ENCODE measurements at regions not wholly inside any gene's neighbourhood (a gene's known extent, or its start where the extent isn't known, plus 50 kb on each side); places are given as distances from the start of the nearest gene placed in this dataset.

DNA sequence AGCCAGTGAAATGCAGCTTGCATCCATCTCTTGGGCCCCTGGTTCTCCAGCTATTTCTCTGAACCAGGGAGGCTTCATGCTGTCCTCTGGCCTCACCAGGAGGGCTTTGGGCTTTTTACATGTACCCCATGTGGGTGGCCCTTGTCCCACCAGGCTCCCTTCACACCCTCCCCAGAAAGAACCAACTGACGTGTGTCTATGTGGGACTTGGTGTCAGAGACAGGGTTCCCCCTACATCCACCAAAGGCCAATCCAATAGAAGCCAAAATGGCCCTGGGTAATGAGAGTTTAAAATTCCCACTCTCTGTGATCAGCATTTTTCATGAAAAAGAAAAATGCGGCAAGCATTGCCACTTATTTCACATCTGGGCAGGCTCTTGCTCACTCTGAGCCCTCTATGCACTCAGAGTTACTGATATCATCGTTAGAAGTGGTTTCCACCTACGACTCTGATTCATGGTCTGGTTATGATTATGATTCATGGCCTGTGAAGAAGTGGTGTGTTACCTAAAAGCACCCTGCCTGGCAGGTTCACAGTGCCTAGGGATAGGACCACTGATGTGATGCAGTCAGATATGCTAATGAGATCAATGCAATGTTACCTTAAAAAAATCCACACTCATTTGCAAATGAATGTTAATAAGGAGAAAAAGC is 133.5 kb downstream of the BUB3 start:
- DNase-seq (ENCODE audit: low spot score): no peak
- H3K9me3 ChIP-seq: no peaks in the 10 kb centered on the region
- intact Hi-C loops (cut with DNase I): no loop called here
- WGBS: 83% methylated on average over 4 of the region's 4 CpGs
- H3K36me3 ChIP-seq: no peaks in the 10 kb centered on the region
- TF ChIP-seq POLR2AphosphoS5 (IDR thresholded peaks at IDR 0.05): no peak
- H3K4me3 ChIP-seq: no peak overlapping the region
- H3K4me1 ChIP-seq (replicated peaks): no peaks in the 10 kb centered on the region
- H3K27me3 ChIP-seq (replicated peaks; ENCODE audit: insufficient read depth): no peaks in the 10 kb centered on the region
- H3K27ac ChIP-seq: no peak overlapping the region

DNA sequence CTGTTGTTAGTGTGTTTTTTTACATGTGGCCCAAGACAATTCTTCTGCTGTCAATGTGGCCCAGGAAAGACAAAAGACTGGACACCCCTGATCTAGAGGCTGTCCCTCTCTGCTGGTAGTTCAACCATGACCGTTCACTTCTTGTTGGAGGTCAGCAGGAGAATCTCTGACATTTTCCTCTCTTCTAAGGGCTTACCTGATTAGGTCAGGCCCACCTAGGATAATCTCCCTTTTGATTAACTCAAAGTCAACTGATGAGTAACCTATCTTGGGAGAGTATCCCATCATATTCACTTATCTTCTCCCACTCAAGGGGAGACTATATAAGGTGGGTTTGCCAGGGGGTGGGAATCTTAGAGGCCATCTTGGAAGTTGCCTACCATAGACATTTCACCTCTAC is 135.2 kb downstream of the BUB3 start:
- Histone ChIP-seq H3K27me3 (replicated peaks; ENCODE audit: insufficient read depth) (no peaks in the 10 kb centered on the region), H3K27ac (no peak overlapping the region), H3K9me3 (no peaks in the 10 kb centered on the region), H3K4me1 (replicated peaks) (no peaks in the 10 kb centered on the region), H3K36me3 (no peaks in the 10 kb centered on the region), H3K4me3 (no peak overlapping the region)
- WGBS: 96% methylated on average over 1 of the region's 1 CpG
- intact Hi-C loops (cut with DNase I): no loop called here
- no peak for DNase-seq (ENCODE audit: low spot score)
- TF ChIP-seq POLR2AphosphoS5 (IDR thresholded peaks at IDR 0.05): no peak
- TF ChIP-seq POLR2A (IDR thresholded peaks at IDR 0.05): no peak
- TF ChIP-seq, protein P1, sequence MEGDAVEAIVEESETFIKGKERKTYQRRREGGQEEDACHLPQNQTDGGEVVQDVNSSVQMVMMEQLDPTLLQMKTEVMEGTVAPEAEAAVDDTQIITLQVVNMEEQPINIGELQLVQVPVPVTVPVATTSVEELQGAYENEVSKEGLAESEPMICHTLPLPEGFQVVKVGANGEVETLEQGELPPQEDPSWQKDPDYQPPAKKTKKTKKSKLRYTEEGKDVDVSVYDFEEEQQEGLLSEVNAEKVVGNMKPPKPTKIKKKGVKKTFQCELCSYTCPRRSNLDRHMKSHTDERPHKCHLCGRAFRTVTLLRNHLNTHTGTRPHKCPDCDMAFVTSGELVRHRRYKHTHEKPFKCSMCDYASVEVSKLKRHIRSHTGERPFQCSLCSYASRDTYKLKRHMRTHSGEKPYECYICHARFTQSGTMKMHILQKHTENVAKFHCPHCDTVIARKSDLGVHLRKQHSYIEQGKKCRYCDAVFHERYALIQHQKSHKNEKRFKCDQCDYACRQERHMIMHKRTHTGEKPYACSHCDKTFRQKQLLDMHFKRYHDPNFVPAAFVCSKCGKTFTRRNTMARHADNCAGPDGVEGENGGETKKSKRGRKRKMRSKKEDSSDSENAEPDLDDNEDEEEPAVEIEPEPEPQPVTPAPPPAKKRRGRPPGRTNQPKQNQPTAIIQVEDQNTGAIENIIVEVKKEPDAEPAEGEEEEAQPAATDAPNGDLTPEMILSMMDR (IDR thresholded peaks at IDR 0.05): no peak

DNA sequence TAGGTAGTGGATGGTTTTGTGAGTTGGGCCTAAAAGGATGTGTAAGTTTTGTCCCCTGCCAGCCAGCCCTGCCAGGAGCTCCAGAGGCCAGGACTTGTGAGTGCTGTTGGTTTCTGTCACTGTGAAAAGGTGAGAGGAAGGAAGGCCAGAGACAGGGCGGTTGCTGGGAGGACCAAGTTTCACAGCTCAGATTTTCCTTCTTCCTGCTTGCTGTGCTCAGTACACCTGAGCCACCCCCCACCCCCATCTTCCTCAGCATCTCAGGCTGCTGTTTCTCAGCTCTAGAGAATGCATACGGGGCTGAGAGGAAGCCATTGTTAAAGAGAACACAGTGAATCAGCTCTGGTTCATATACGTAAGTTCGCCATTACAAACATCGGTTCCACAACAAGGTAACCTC is 139.9 kb downstream of the BUB3 start:
- Histone ChIP-seq H3K27me3 (replicated peaks; ENCODE audit: insufficient read depth) (no peaks in the 10 kb centered on the region), H3K36me3 (no peaks in the 10 kb centered on the region), H3K27ac (no peak overlapping the region), H3K9me3 (no peaks in the 10 kb centered on the region), H3K4me3 (no peak overlapping the region), H3K4me1 (replicated peaks) (no peaks in the 10 kb centered on the region)
- WGBS: 90% methylated on average over 5 of the region's 5 CpGs
- intact Hi-C loops (cut with DNase I): no loop called here
- TF ChIP-seq, protein P1 (IDR thresholded peaks at IDR 0.05): no peak
- TF ChIP-seq POLR2A (IDR thresholded peaks at IDR 0.05): no peak
- no peak for TF ChIP-seq POLR2AphosphoS5 (IDR thresholded peaks at IDR 0.05)
- DNase-seq (ENCODE audit: low spot score): no peak

DNA sequence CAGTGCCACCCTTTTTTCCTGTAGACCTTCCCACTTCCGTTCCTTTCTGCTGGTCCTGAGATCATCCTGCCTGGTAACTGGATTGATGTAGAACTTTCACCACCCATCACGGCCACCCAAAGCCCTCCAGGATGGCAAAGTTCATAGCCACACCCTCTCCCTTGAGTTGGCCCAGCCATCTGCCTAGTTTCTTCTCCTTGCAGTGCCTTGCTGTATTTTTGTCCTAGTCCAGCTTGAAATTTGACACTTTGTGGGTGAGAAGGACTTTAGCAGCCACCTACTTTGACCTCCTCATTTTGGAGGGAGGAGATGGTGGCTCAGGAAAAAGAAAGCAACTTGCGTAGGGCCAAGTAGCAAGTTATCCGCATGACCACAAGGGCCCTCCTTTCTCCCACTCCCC is 140.7 kb downstream of the BUB3 start:
- Histone ChIP-seq H3K27me3 (replicated peaks; ENCODE audit: insufficient read depth) (no peaks in the 10 kb centered on the region), H3K36me3 (no peaks in the 10 kb centered on the region), H3K9me3 (no peaks in the 10 kb centered on the region), H3K27ac (no peak overlapping the region), H3K4me1 (replicated peaks) (no peaks in the 10 kb centered on the region), H3K4me3 (no peak overlapping the region)
- intact Hi-C loops (cut with DNase I): no loop called here
- TF ChIP-seq, protein P1 (IDR thresholded peaks at IDR 0.05): no peak
- TF ChIP-seq POLR2AphosphoS5 (IDR thresholded peaks at IDR 0.05): no peak
- no peak for TF ChIP-seq POLR2A (IDR thresholded peaks at IDR 0.05)
- no peak for DNase-seq (ENCODE audit: low spot score)
- 91% methylated on average over 4 of the region's 4 CpGs for WGBS

DNA sequence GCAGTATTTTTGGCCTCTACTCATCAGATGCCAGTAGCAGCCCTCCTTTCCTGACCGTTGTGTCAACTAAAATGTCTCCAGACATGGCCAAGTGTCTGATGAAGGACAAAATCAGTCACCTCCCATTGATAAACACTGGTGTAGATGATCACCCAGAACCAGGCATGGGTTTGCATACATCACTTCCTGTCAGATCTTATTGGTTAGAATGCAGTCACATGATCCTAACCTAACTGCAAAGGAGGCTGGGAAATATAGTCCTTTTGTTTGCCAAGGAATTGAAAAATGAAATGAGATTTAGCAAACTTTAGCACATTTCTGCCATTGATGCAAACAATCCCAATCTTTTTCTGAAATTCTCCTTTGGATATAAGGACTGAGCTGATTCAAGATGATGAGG is 141.4 kb downstream of the BUB3 start:
- no peaks in the 10 kb centered on the region for H3K36me3 ChIP-seq
- no peaks in the 10 kb centered on the region for H3K27me3 ChIP-seq (replicated peaks; ENCODE audit: insufficient read depth)
- 100% methylated on average over 1 of the region's 1 CpG for WGBS
- no peak overlapping the region for H3K4me3 ChIP-seq
- H3K4me1 ChIP-seq (replicated peaks): no peaks in the 10 kb centered on the region
- intact Hi-C loops (cut with DNase I): no loop called here
- H3K27ac ChIP-seq: no peak overlapping the region
- no peak for TF ChIP-seq POLR2A (IDR thresholded peaks at IDR 0.05)
- TF ChIP-seq, protein P1 (IDR thresholded peaks at IDR 0.05): no peak
- TF ChIP-seq POLR2AphosphoS5 (IDR thresholded peaks at IDR 0.05): no peak
- H3K9me3 ChIP-seq: no peaks in the 10 kb centered on the region
- DNase-seq (ENCODE audit: low spot score): no peak
